H1 (cell line): ENCODE measurements at regions not wholly inside any gene's neighbourhood (a gene's known extent, or its start where the extent isn't known, plus 50 kb on each side); places are given as distances from the start of the nearest gene placed in this dataset.

Source experiments
- CTCF ChIA-PET: fragments of 300-600 bp; sonication (Branson Sonifier 250); formaldehyde crosslinking; loops from one replicate; lab custom pipeline; 2021; ENCODE audit not compliant: partially characterized antibody; lab: Charles Lee
- POLR2A ChIA-PET: fragments of 300-600 bp; sonication (Branson Sonifier 250); formaldehyde crosslinking; loops from one replicate; lab custom pipeline; 2021; ENCODE audit warnings: inconsistent platforms; ENCODE audit not compliant: partially characterized antibody; lab: Charles Lee
- DNase-seq, 2 experiments: peaks; one replicate each; pipeline versions ENCODE4 v3.0.0 to v3.0.0-alpha.2; 2010 to 2022; ENCODE audit warnings: low spot score in 2 of 2, low read depth in 1 of 2, mixed read lengths in 1 of 2
- FAIRE-seq: peaks from 2 replicates; lab custom pipeline; 2011; peaks lifted over from hg19 to GRCh38; lab: Jason Lieb, UNC
- H2AFZ ChIP-seq: 2 replicates; pipeline ENCODE4 v1.8.1; 2012; ENCODE audit warnings: low read length, inconsistent platforms
- H2AK5ac ChIP-seq: 2 replicates; pipeline ENCODE4 v1.6.1; 2013; ENCODE audit warnings: low read depth, low read length
- H2BK120ac ChIP-seq: replicated peaks from 2 replicates; pipeline ENCODE3; 2013; ENCODE audit warnings: low read depth, low read length, inconsistent platforms
- H2BK12ac ChIP-seq: 2 replicates; pipeline ENCODE4 v1.6.1; 2013; ENCODE audit warnings: low read depth, low read length
- H2BK15ac ChIP-seq: 2 replicates; pipeline ENCODE4 v1.6.1; 2013; ENCODE audit warnings: low read length
- H2BK20ac ChIP-seq: 2 replicates; pipeline ENCODE4 v1.6.1; 2013; ENCODE audit warnings: low read length
- H2BK5ac ChIP-seq: 2 replicates; pipeline ENCODE4 v1.6.1; 2013; ENCODE audit warnings: low read depth, low read length
- H3K14ac ChIP-seq: 2 replicates; pipeline ENCODE4 v1.6.1; 2013; ENCODE audit warnings: inconsistent platforms; ENCODE audit not compliant: insufficient read length
- H3K18ac ChIP-seq: 2 replicates; pipeline ENCODE4 v1.6.1; 2013; ENCODE audit warnings: low read length; ENCODE audit errors: extremely low read depth
- H3K23ac ChIP-seq: 2 replicates; pipeline ENCODE4 v1.6.1; 2013; ENCODE audit warnings: inconsistent platforms; ENCODE audit not compliant: insufficient read length
- H3K23me2 ChIP-seq: 2 replicates; pipeline ENCODE4 v1.6.1; 2013; ENCODE audit warnings: low read depth, low read length
- H3K27ac ChIP-seq: 2 replicates; pipeline ENCODE4 v1.6.1; 2011; ENCODE audit warnings: low read depth, low read length, inconsistent platforms
- H3K27me3 ChIP-seq, 4 experiments: replicated peaks in 1 of 4; 1 replicate in 1 of 4; 2 replicates in 3 of 4; pipeline versions ENCODE4 v1.6.1 to v1.8.1; 2011 to 2013; ENCODE audit warnings: low read length in 3 of 4, mild to moderate bottlenecking in 3 of 4, inconsistent platforms in 2 of 4, mixed read lengths in 2 of 4, moderate library complexity in 1 of 4; ENCODE audit not compliant: control insufficient read depth in 3 of 4, insufficient read depth in 3 of 4; ENCODE audit errors: extremely low read depth in 1 of 4
- H3K36me3 ChIP-seq, 4 experiments: 2 replicates each; pipeline versions ENCODE4 v1.6.1 to v1.8.1; 2011 to 2013; ENCODE audit warnings: mild to moderate bottlenecking in 4 of 4, low read length in 3 of 4, moderate library complexity in 2 of 4, control low read depth in 1 of 4, inconsistent platforms in 1 of 4; ENCODE audit not compliant: insufficient read depth in 4 of 4, control insufficient read depth in 2 of 4
- H3K4ac ChIP-seq: replicated peaks from 2 replicates; pipeline ENCODE3; 2013; ENCODE audit warnings: low read length, low read depth, mixed read lengths, inconsistent platforms; ENCODE audit not compliant: insufficient read length
- H3K4me1 ChIP-seq, 4 experiments: replicated peaks in 1 of 4; 1 replicate in 1 of 4; 2 replicates in 3 of 4; pipeline versions ENCODE4 v1.6.1 to v1.8.1; 2011 to 2013; ENCODE audit warnings: low read length in 3 of 4, inconsistent platforms in 2 of 4, mixed read lengths in 1 of 4; ENCODE audit not compliant: insufficient read depth in 4 of 4, control insufficient read depth in 3 of 4
- H3K4me2 ChIP-seq, 2 experiments: 2 replicates each; pipeline versions ENCODE4 v1.6.1 to v1.8.1; 2011 to 2013; ENCODE audit warnings: low read depth in 2 of 2, low read length in 2 of 2, control low read depth in 1 of 2, inconsistent platforms in 1 of 2, mild to moderate bottlenecking in 1 of 2; ENCODE audit not compliant: insufficient read depth in 1 of 2
- H3K4me3 ChIP-seq, 4 experiments: fragments of 200-600, 300-600 bp in 1 of 4; sonication (generic), shearing (Covaris generic), sonication (Bioruptor Twin) in 1 of 4; 2 replicates each; pipeline versions ENCODE4 v1.5.1 to v1.8.1; 2011 to 2016; ENCODE audit warnings: low read length in 4 of 4, low read depth in 3 of 4, control low read depth in 2 of 4, inconsistent platforms in 2 of 4, mild to moderate bottlenecking in 2 of 4, mixed read lengths in 1 of 4, moderate library complexity in 1 of 4; ENCODE audit not compliant: insufficient read depth in 2 of 4; ENCODE audit errors: extremely low read depth in 1 of 4
- H3K56ac ChIP-seq: replicated peaks from 2 replicates; pipeline ENCODE3; 2013; ENCODE audit warnings: low read depth, mild to moderate bottlenecking, mixed read lengths, low read length, inconsistent platforms; ENCODE audit not compliant: insufficient read length
- H3K79me1 ChIP-seq: 2 replicates; pipeline ENCODE4 v1.6.1; 2013; ENCODE audit warnings: low read depth, low read length, control low read depth
- H3K79me2 ChIP-seq, 2 experiments: 2 replicates each; pipeline versions ENCODE4 v1.6.1 to v1.8.1; 2012 to 2013; ENCODE audit warnings: low read length in 2 of 2, mild to moderate bottlenecking in 2 of 2, inconsistent platforms in 1 of 2; ENCODE audit not compliant: insufficient read depth in 2 of 2, control insufficient read depth in 1 of 2
- H3K9ac ChIP-seq, 4 experiments: replicated peaks in 1 of 4; 1 replicate in 1 of 4; 2 replicates in 3 of 4; pipeline versions ENCODE4 v1.6.1 to v1.8.1; 2011 to 2013; ENCODE audit warnings: low read depth in 3 of 4, low read length in 3 of 4, control low read depth in 2 of 4, mild to moderate bottlenecking in 2 of 4, moderate library complexity in 2 of 4, inconsistent platforms in 1 of 4; ENCODE audit errors: extremely low read depth in 1 of 4
- H3K9me3 ChIP-seq, 2 experiments: 2 replicates each; pipeline versions ENCODE4 v1.6.1 to v1.8.1; 2012 to 2013; ENCODE audit warnings: mild to moderate bottlenecking in 2 of 2, moderate library complexity in 2 of 2, control low read depth in 1 of 2, inconsistent platforms in 1 of 2, low read depth in 1 of 2, low read length in 1 of 2, mixed read lengths in 1 of 2; ENCODE audit not compliant: insufficient read depth in 2 of 2
- H4K20me1 ChIP-seq, 2 experiments: replicated peaks in 1 of 2; 2 replicates each; pipeline versions ENCODE3 to v1.8.1; 2011 to 2013; ENCODE audit warnings: inconsistent platforms in 2 of 2, low read length in 2 of 2, mild to moderate bottlenecking in 1 of 2; ENCODE audit not compliant: insufficient read depth in 2 of 2, control insufficient read depth in 1 of 2
- H4K5ac ChIP-seq: 2 replicates; pipeline ENCODE4 v1.6.1; 2013; ENCODE audit warnings: low read length, low read depth, mixed read lengths, inconsistent platforms; ENCODE audit not compliant: insufficient read length
- H4K8ac ChIP-seq: 2 replicates; pipeline ENCODE4 v1.8.0; 2013; ENCODE audit warnings: mild to moderate bottlenecking, moderate library complexity, low read length, inconsistent platforms; ENCODE audit not compliant: insufficient read depth; ENCODE audit errors: extremely low read depth
- H4K91ac ChIP-seq: replicated peaks from 2 replicates; pipeline ENCODE3; 2013; ENCODE audit warnings: low read length, mixed read lengths, inconsistent platforms; ENCODE audit not compliant: insufficient read length
- EGR1 ChIP-seq: IDR thresholded peaks from 2 replicates; pipeline ENCODE4 v1.6.1; 2011; ENCODE audit warnings: low read depth, low read length, borderline replicate concordance
- JUN ChIP-seq: IDR thresholded peaks from 2 replicates; pipeline ENCODE4 v1.6.1; 2011; ENCODE audit warnings: low read depth, mild to moderate bottlenecking, improper control_type of control experiment, low read length
- KDM1A ChIP-seq: fragments of 200-600, 300-600 bp; sonication (generic); IDR thresholded peaks from 2 replicates; pipeline ENCODE4 v1.7.1; 2016; ENCODE audit warnings: mild to moderate bottlenecking, low read length, borderline replicate concordance
- SP4 ChIP-seq: IDR thresholded peaks from 2 replicates; pipeline ENCODE4 v1.6.1; 2012; ENCODE audit warnings: low read length, inconsistent platforms
- SUZ12 ChIP-seq: fragments of 200-600 bp; sonication (generic); IDR thresholded peaks from 2 replicates; pipeline ENCODE4 v1.6.1; 2012; ENCODE audit warnings: mild to moderate bottlenecking, inconsistent platforms, low read length, moderate library complexity, mixed read lengths
- ZNF274 ChIP-seq: IDR thresholded peaks from 2 replicates; pipeline ENCODE4 v1.7.0; 2012; ENCODE audit warnings: low read length, borderline replicate concordance; ENCODE audit errors: extremely low read depth
- WGBS, 2 experiments: shearing (Covaris generic) in 1 of 2; methylation state at CpG; one replicate each; pipeline versions ENCODE4 v1.1.6 to v1.1.7; 2013 to 2015; ENCODE audit warnings: low lambda C conversion rate in 2 of 2, mixed read lengths in 2 of 2, inconsistent platforms in 1 of 2, low coverage in 1 of 2, missing lambda C conversion rate in 1 of 2; ENCODE audit not compliant: insufficient replicate concordance in 2 of 2, insufficient coverage in 1 of 2, insufficient read length in 1 of 2; ENCODE audit errors: extremely low coverage in 1 of 2, missing lambda C conversion rate in 1 of 2; 5-methylcytosine and 5-hydroxymethylcytosine counted together
- TF ChIP-seq, protein P1 (sequence below), 3 experiments: IDR thresholded peaks; 1 replicate in 2 of 3; 2 replicates in 1 of 3; pipeline versions ENCODE4 v1.5.1 to v1.6.1; 2011; ENCODE audit warnings: low read length in 3 of 3, mild to moderate bottlenecking in 3 of 3, inconsistent platforms in 2 of 3, low read depth in 1 of 3, moderate library complexity in 1 of 3; ENCODE audit not compliant: insufficient read depth in 1 of 3; ENCODE audit errors: control extremely low read depth in 1 of 3
- TF ChIP-seq, protein P2 (sequence below): IDR thresholded peaks from 2 replicates; pipeline ENCODE4 v1.6.1; 2012; ENCODE audit warnings: low read length, inconsistent platforms

DNA sequence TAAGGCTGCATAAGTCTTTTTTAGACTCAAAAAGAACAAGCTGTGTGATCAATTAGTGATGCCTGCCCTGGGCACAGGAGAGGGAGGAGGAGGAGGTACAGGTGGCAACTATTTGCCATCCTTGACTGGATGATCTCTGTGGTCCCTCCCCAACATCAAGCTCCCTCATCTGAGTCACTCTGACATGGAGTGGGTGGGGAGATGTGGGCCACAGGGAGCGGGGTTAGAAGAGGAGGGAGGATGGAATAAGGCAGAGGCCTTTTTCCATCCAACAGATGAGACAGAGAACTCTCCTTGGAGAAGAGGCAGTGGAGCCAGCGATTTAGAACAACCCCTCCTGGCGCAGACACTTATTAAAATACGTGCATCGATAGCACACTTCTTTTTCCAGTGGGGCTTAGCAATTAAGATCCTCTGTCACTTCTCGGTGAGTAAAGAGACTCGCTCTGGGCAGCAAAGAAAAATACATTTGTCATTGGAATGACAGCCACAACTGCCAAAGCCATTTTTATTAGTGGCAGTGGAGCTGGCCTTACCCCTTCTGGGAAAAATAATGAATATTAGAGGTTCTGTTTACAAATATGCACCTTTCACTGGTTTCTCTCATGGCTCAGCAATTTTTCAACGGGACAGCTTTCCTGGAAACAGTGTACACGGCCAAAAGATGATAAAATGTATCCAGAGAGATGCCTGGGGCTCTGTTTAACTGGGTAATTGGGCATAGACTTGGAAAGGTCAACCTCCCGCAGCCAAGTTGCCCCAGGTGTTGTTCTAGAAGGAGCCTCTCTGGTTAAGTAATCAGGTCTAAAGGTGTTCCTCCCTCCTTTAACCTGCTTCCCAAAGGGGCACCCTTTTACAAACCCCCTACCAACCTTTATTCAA, 238.4 kb upstream of the CXCR4 start:
- no peak for DNase-seq
- H3K4ac ChIP-seq = no peak overlapping the region
- no peak overlapping the region for H3K14ac ChIP-seq
- H3K36me3 ChIP-seq = no peaks in the 10 kb centered on the region
- no peak for FAIRE-seq
- H3K9me3 ChIP-seq = no peaks in the 10 kb centered on the region
- no peaks in the 10 kb centered on the region for H3K79me1 ChIP-seq
- no peak overlapping the region for H2AK5ac ChIP-seq
- H2BK120ac ChIP-seq = no peak overlapping the region
- H3K23ac ChIP-seq = no peak overlapping the region
- no peak overlapping the region for H3K56ac ChIP-seq
- H2AFZ ChIP-seq = no peak overlapping the region
- no peak overlapping the region for H3K18ac ChIP-seq
- H3K23me2 ChIP-seq = no peaks in the 10 kb centered on the region
- CTCF ChIA-PET = interaction anchor here (0.6 to 1.6 kb wide), 4 partner anchors 28 to 434 kb away, joined by 3 to 5 read pairs (median 4); no protein-coding TSS in a partner anchor
- POLR2A ChIA-PET = no interaction called here
- no peaks in the 10 kb centered on the region for H3K79me2 ChIP-seq
- H3K27me3 ChIP-seq = no peaks in the 10 kb centered on the region
- H4K91ac ChIP-seq = no peak overlapping the region
- H3K9ac ChIP-seq = no peak overlapping the region; a peak in 1 of 7 replicates
- H3K27ac ChIP-seq = no peak overlapping the region
- no peak overlapping the region for H3K4me3 ChIP-seq
- TF ChIP-seq, protein P1, sequence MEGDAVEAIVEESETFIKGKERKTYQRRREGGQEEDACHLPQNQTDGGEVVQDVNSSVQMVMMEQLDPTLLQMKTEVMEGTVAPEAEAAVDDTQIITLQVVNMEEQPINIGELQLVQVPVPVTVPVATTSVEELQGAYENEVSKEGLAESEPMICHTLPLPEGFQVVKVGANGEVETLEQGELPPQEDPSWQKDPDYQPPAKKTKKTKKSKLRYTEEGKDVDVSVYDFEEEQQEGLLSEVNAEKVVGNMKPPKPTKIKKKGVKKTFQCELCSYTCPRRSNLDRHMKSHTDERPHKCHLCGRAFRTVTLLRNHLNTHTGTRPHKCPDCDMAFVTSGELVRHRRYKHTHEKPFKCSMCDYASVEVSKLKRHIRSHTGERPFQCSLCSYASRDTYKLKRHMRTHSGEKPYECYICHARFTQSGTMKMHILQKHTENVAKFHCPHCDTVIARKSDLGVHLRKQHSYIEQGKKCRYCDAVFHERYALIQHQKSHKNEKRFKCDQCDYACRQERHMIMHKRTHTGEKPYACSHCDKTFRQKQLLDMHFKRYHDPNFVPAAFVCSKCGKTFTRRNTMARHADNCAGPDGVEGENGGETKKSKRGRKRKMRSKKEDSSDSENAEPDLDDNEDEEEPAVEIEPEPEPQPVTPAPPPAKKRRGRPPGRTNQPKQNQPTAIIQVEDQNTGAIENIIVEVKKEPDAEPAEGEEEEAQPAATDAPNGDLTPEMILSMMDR (IDR thresholded peaks at IDR 0.05; ENCODE audit: control extremely low read depth in 1 of 3, insufficient read depth in 1 of 3, low read depth in 1 of 3, low read length in 3 of 3) = no peak
- TF ChIP-seq SP4 = no peak
- TF ChIP-seq JUN = no peak
- TF ChIP-seq, protein P2, sequence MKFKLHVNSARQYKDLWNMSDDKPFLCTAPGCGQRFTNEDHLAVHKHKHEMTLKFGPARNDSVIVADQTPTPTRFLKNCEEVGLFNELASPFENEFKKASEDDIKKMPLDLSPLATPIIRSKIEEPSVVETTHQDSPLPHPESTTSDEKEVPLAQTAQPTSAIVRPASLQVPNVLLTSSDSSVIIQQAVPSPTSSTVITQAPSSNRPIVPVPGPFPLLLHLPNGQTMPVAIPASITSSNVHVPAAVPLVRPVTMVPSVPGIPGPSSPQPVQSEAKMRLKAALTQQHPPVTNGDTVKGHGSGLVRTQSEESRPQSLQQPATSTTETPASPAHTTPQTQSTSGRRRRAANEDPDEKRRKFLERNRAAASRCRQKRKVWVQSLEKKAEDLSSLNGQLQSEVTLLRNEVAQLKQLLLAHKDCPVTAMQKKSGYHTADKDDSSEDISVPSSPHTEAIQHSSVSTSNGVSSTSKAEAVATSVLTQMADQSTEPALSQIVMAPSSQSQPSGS = no peak
- TF ChIP-seq EGR1 = no peak
- TF ChIP-seq KDM1A = no peak
- no peak for TF ChIP-seq SUZ12
- TF ChIP-seq ZNF274 = no peak
- H3K4me2 ChIP-seq = no peak overlapping the region
- WGBS, 2 experiments = 89% methylated on average over 10 of the region's 10 CpGs; no CpG with 5 or more reads in 1 of the 2 experiments
- H4K20me1 ChIP-seq = no peaks in the 10 kb centered on the region
- no peak overlapping the region for H4K8ac ChIP-seq
- H2BK20ac ChIP-seq = no peak overlapping the region
- no peaks in the 10 kb centered on the region; a peak in 1 of 7 replicates for H3K4me1 ChIP-seq
- H2BK5ac ChIP-seq = no peak overlapping the region
- no peak overlapping the region for H4K5ac ChIP-seq
- H2BK12ac ChIP-seq = no peak overlapping the region
- no peak overlapping the region for H2BK15ac ChIP-seq
